HepG2 (cell line): ENCODE measurements at regions not wholly inside any gene's neighbourhood (a gene's known extent, or its start where the extent isn't known, plus 50 kb on each side); places are given as distances from the start of the nearest gene placed in this dataset.
A peak's percentile ranks its signal among the peaks of the same experiment; 100 is the strongest.

ENCODE experiments used
- ATAC-seq: fragments of 200-7000 bp; cut with Tn5 transposase; 3 replicates; pipeline ENCODE4 v1.9.1; 2020; ENCODE audit warnings: mild to moderate bottlenecking, moderate library complexity
- BruUV-seq: library from RNA; stranded (reverse); fragments of 400-500 nt; replicated peaks from 2 replicates; lab custom pipeline; 2021; lab: Mats Ljungman, UMichigan
- CTCF ChIA-PET: fragments of 300-600 bp; formaldehyde crosslinking; extraction: SDS; loops from one replicate; lab custom pipeline; 2021; ENCODE audit warnings: low total read pairs, inconsistent platforms, low intra/inter-chr PET ratio; lab: Yijun Ruan, JAX
- POLR2A ChIA-PET: fragments of 350-600 bp; sonication (Branson Sonifier 250); formaldehyde crosslinking; loops from one replicate; lab custom pipeline; 2020; ENCODE audit warnings: antibody characterized with exemption, inconsistent platforms; lab: Yijun Ruan, JAX
- DNase-seq: peaks from one replicate; pipeline ENCODE4 v3.0.0-alpha.2; 2015; ENCODE audit warnings: low spot score
- FAIRE-seq: peaks from 3 replicates; lab custom pipeline; 2011; peaks lifted over from hg19 to GRCh38; lab: Jason Lieb, UNC
- H2AFZ ChIP-seq: one replicate; pipeline ENCODE4 v1.6.1; 2011; ENCODE audit warnings: low read length, inconsistent platforms
- H3K27ac ChIP-seq: fragments of 300-600 bp; 3 replicates; pipeline ENCODE4 v1.8.0; 2011; ENCODE audit warnings: mixed run types, mild to moderate bottlenecking, mixed read lengths, low read length, inconsistent platforms; ENCODE audit not compliant: insufficient read depth; ENCODE audit errors: extremely low read length
- H3K27me3 ChIP-seq, 2 experiments: fragments of 200-600 bp in 1 of 2; 2 replicates in 1 of 2; 3 replicates in 1 of 2; pipeline versions ENCODE4 v1.6.0 to v1.8.0; 2011; ENCODE audit warnings: low read length in 2 of 2, mild to moderate bottlenecking in 2 of 2, moderate library complexity in 2 of 2, inconsistent platforms in 1 of 2; ENCODE audit not compliant: insufficient read depth in 2 of 2, control insufficient read depth in 1 of 2
- H3K36me3 ChIP-seq, 2 experiments: fragments of 200-600 bp in 1 of 2; replicated peaks in 1 of 2; 2 replicates in 1 of 2; 3 replicates in 1 of 2; pipeline versions ENCODE4 v1.5.1 to v1.8.0; 2011; ENCODE audit warnings: low read length in 2 of 2, inconsistent platforms in 1 of 2; ENCODE audit not compliant: insufficient read depth in 2 of 2, control insufficient read depth in 1 of 2
- H3K4me1 ChIP-seq: 2 replicates; pipeline ENCODE4 v1.5.1; 2012; ENCODE audit warnings: low read length, inconsistent platforms; ENCODE audit not compliant: insufficient read depth
- H3K4me2 ChIP-seq: 2 replicates; pipeline ENCODE4 v1.6.0; 2011; ENCODE audit warnings: low read depth, low read length, inconsistent platforms
- H3K4me3 ChIP-seq, 3 experiments: fragments of 200-600 bp in 1 of 3; sonication (generic), shearing (Covaris generic) in 1 of 3; replicated peaks in 1 of 3; 2 replicates each; pipeline ENCODE4 v1.5.1; 2011 to 2016; ENCODE audit warnings: low read length in 3 of 3, inconsistent platforms in 2 of 3, low read depth in 2 of 3, mild to moderate bottlenecking in 2 of 3, control low read depth in 1 of 3, mixed read lengths in 1 of 3; ENCODE audit not compliant: insufficient read depth in 1 of 3
- H3K79me2 ChIP-seq: one replicate; pipeline ENCODE4 v1.6.1; 2011; ENCODE audit warnings: low read length, inconsistent platforms; ENCODE audit not compliant: insufficient read depth
- H3K9ac ChIP-seq: 2 replicates; pipeline ENCODE4 v1.6.0; 2011; ENCODE audit warnings: mild to moderate bottlenecking, low read depth, low read length, inconsistent platforms; ENCODE audit not compliant: insufficient read depth
- H3K9me3 ChIP-seq: 2 replicates; pipeline ENCODE4 v1.5.1; 2012; ENCODE audit warnings: mild to moderate bottlenecking, low read length
- H4K20me1 ChIP-seq: 2 replicates; pipeline ENCODE4 v1.6.0; 2011; ENCODE audit warnings: inconsistent platforms, mild to moderate bottlenecking, low read length, moderate library complexity; ENCODE audit not compliant: insufficient read depth
- CEBPB ChIP-seq: IDR thresholded peaks from 2 replicates; pipeline ENCODE4 v1.6.1; 2011; ENCODE audit warnings: low read depth, low read length, improper control_type of control experiment, borderline replicate concordance
- RCOR2 ChIP-seq: IDR thresholded peaks from 2 replicates; pipeline ENCODE4 v1.6.1; 2016; ENCODE audit warnings: missing biosample characterization, missing genetic modification reagents
- ZFP41 ChIP-seq: sonication (generic); formaldehyde crosslinking; IDR thresholded peaks from 2 replicates; pipeline ENCODE4 v1.4.0; 2020; ENCODE audit warnings: mild to moderate bottlenecking, missing genetic modification reagents, borderline replicate concordance
- ZNF7 ChIP-seq: IDR thresholded peaks from 2 replicates; pipeline ENCODE4 v1.6.1; 2016; ENCODE audit warnings: missing biosample characterization, missing genetic modification reagents
- WGBS: methylation state at CpG from one replicate; pipeline ENCODE4 v1.1.6; 2017; ENCODE audit warnings: low lambda C conversion rate; 5-methylcytosine and 5-hydroxymethylcytosine counted together
- in situ Hi-C: cut with HindIII; loops from 2 replicates; pipeline ENCODE4 v1.10.0; 2017; ENCODE audit warnings: low pct_unique_long_range_greater_than_20kb; ENCODE audit not compliant: extremely low pct_ligation_motif_present
- intact Hi-C: fragments of 100-400 bp; cut with micrococcal nuclease; formaldehyde crosslinking; loops from one replicate; pipeline ENCODE4 v1.10.0; 2022; ENCODE audit not compliant: unreplicated experiment
- TF ChIP-seq, protein P1 (sequence below): sonication (generic); formaldehyde crosslinking; IDR thresholded peaks from 2 replicates; pipeline ENCODE4 v1.5.0; 2020; ENCODE audit warnings: mild to moderate bottlenecking, missing genetic modification reagents

DNA sequence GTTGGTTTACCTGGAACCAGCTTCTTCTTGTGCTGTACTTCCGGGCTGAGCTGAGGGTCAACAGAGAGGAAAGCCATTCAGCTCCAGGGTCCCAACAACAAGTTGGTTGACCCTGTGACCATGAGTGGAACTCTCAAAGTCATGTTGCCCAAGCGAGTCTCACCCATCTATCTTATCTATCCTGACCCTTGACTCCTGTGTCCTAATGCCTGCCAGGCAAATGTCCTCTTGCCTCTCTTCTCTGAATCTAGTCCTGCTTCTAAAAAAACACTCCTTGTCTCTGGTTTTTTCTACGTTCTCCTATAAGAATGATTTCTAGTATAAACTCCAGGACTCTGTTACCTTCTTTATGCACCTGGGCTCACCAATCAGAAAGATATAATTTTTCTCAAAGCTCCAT, 1547.6 kb downstream of the NLGN4Y start:
- intact Hi-C loops: no loop called here
- H2AFZ ChIP-seq: no peak overlapping the region
- BruUV-seq: no TSS peak
- ATAC-seq (no peak), DNase-seq (no peak), FAIRE-seq (no peak)
- no peaks in the 10 kb centered on the region for H4K20me1 ChIP-seq
- H3K36me3 ChIP-seq: no peaks in the 10 kb centered on the region
- no peaks in the 10 kb centered on the region; the same call in 1 of the 2 replicates for H3K9me3 ChIP-seq
- H3K9ac ChIP-seq: no peak overlapping the region
- 5% methylated on average over 2 of the region's 3 CpGs for WGBS
- ChIA-PET CTCF (no interaction called here), POLR2A (no interaction called here)
- no peaks in the 10 kb centered on the region for H3K4me1 ChIP-seq
- no peak overlapping the region for H3K4me3 ChIP-seq
- in situ Hi-C loops: no loop called here
- H3K4me2 ChIP-seq: no peak overlapping the region
- H3K27me3 ChIP-seq: no peaks in the 10 kb centered on the region
- TF ChIP-seq RCOR2 (no peak), ZFP41 (no peak)
- TF ChIP-seq, protein P1, sequence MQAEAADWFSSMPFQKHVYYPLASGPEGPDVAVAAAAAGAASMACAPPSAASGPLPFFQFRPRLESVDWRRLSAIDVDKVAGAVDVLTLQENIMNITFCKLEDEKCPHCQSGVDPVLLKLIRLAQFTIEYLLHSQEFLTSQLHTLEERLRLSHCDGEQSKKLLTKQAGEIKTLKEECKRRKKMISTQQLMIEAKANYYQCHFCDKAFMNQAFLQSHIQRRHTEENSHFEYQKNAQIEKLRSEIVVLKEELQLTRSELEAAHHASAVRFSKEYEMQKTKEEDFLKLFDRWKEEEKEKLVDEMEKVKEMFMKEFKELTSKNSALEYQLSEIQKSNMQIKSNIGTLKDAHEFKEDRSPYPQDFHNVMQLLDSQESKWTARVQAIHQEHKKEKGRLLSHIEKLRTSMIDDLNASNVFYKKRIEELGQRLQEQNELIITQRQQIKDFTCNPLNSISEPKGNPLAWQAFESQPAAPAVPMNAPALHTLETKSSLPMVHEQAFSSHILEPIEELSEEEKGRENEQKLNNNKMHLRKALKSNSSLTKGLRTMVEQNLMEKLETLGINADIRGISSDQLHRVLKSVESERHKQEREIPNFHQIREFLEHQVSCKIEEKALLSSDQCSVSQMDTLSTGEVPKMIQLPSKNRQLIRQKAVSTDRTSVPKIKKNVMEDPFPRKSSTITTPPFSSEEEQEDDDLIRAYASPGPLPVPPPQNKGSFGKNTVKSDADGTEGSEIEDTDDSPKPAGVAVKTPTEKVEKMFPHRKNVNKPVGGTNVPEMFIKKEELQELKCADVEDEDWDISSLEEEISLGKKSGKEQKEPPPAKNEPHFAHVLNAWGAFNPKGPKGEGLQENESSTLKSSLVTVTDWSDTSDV (CRISPR knock-in tag): no peak
- H3K79me2 ChIP-seq: no peaks in the 10 kb centered on the region
- H3K27ac ChIP-seq: no peak overlapping the region

- no peak overlapping the region for H3K27ac ChIP-seq
- POLR2A ChIA-PET: no interaction called here
- no peak overlapping the region for H3K4me2 ChIP-seq
- no peaks in the 10 kb centered on the region for H3K4me1 ChIP-seq
- no peaks in the 10 kb centered on the region for H3K27me3 ChIP-seq
- no peak for ATAC-seq
- no peak overlapping the region for H2AFZ ChIP-seq
- no peak for TF ChIP-seq ZNF7 (CRISPR knock-in tag)
- 0 out of 2 replicates have a peak, but pooled peaks have one; percentile 6 for TF ChIP-seq CEBPB
- no peak for DNase-seq
- H3K79me2 ChIP-seq: no peaks in the 10 kb centered on the region
- CTCF ChIA-PET: no interaction called here
- in situ Hi-C loops (no loop called here), intact Hi-C loops (no loop called here)
- no peaks in the 10 kb centered on the region; the same call in 1 of the 2 replicates for H3K9me3 ChIP-seq
- no peak for FAIRE-seq
- no peak overlapping the region for H3K9ac ChIP-seq
- no CpG with 5 or more reads among the region's 1 CpG for WGBS
- no TSS peak for BruUV-seq
- H4K20me1 ChIP-seq: no peaks in the 10 kb centered on the region
- H3K36me3 ChIP-seq: no peaks in the 10 kb centered on the region
- H3K4me3 ChIP-seq: no peak overlapping the region
Measured at GRCh38 chrY:16075701-16076100, 1551.4 kb downstream of the NLGN4Y start.
